HFF-Myc (cell line): ENCODE measurements at regions not wholly inside any gene's neighbourhood (a gene's known extent, or its start where the extent isn't known, plus 50 kb on each side); places are given as distances from the start of the nearest gene placed in this dataset.

Source experiments
- DNase-seq: peaks from one replicate; pipeline ENCODE4 v3.0.0-alpha.2; 2011; ENCODE audit warnings: low read depth; ENCODE audit errors: extremely low read depth
- H3K4me3 ChIP-seq: replicated peaks from 2 replicates; pipeline ENCODE4 v1.5.1; 2011; ENCODE audit warnings: low read depth, mild to moderate bottlenecking, control low read depth, low read length
- CTCF ChIP-seq: IDR thresholded peaks from 2 replicates; pipeline ENCODE4 v1.5.1; 2012; ENCODE audit warnings: mild to moderate bottlenecking, low read depth, low read length, control low read depth; ENCODE audit errors: missing control alignments

- no peak overlapping the region for H3K4me3 ChIP-seq
- no peak for DNase-seq
- no peak for TF ChIP-seq CTCF
Measured at GRCh38 chr12:88371416-88372183, 208.7 kb downstream of the KITLG start.

GRCh38 chr12:88375306-88376305 is 204.7 kb downstream of the KITLG start:
- no peak overlapping the region for H3K4me3 ChIP-seq
- DNase-seq = no peak
- TF ChIP-seq CTCF = no peak

- DNase-seq = no peak
- no peak for TF ChIP-seq CTCF
- no peak overlapping the region for H3K4me3 ChIP-seq
Measured at GRCh38 chr12:88377973-88378372, 202.3 kb downstream of the KITLG start.

GRCh38 chr12:88381466-88381865 is 198.8 kb downstream of the KITLG start:
- no peak for DNase-seq
- no peak for TF ChIP-seq CTCF
- H3K4me3 ChIP-seq = no peak overlapping the region

- no peak for DNase-seq
- no peak for TF ChIP-seq CTCF
- H3K4me3 ChIP-seq = no peak overlapping the region
Measured at GRCh38 chr12:88383405-88383804, 196.9 kb downstream of the KITLG start.

- no peak for TF ChIP-seq CTCF
- DNase-seq = no peak
- H3K4me3 ChIP-seq = no peak overlapping the region
Measured at GRCh38 chr12:88388566-88389540, 191.4 kb downstream of the KITLG start.
